HL-60/S4 (cell line): ENCODE measurements at regions not wholly inside any gene's neighbourhood (a gene's known extent, or its start where the extent isn't known, plus 50 kb on each side); places are given as distances from the start of the nearest gene placed in this dataset.

ENCODE experiments used
- in situ Hi-C: fragments of 300-500 bp; cut with MboI; formaldehyde crosslinking; loops from 2 replicates; pipeline ENCODE4 v1.14.3; 2022; ENCODE audit warnings: low sequenced_read_pairs

DNA sequence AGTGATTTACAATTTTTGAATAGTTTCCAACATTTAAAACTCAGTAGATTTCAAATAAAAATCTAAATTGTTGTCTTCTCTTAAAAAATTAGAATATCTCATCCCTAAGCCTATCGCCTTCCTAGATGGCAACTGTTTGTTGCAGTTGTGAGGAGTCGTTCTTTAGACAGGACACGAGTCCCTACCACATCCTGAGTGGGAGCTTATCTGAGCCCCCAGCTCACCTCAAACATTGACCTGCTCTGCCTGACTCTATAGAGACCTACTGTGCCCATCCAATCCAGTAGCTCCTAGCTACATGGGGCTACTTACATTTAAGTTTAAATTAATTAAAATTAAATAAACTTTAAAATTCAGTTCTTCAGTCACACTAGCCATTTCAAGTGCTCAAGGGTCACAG lies 434.7 kb downstream of the FOXO1 start:
- in situ Hi-C loops: no loop called here

- in situ Hi-C loops: no loop called here
These were observed 434.0 kb downstream of the FOXO1 start for GRCh38 chr13:40232311-40233040.

DNA sequence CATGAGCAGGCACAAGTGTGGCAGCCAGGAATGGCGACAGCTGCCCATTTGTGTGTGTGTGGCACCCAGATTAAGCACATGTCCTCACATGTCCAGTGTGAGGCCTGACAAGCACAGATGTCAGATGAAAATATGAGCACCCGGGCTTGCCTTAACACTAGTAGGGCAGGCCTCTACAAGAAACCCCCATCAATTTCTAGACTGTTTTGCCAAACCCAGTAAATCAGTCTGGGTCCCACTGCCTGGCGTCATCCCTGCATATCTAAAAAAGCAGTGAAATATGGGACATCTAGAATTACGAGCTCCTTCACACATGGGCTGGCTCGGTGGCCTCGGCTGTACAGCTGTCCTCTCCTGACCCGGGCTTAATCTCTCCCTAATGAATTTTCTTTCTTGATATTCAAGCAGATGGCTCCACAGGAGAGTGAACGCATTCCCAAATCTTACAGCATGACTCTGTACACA lies 432.7 kb downstream of the FOXO1 start:
- in situ Hi-C loops: no loop called here

DNA sequence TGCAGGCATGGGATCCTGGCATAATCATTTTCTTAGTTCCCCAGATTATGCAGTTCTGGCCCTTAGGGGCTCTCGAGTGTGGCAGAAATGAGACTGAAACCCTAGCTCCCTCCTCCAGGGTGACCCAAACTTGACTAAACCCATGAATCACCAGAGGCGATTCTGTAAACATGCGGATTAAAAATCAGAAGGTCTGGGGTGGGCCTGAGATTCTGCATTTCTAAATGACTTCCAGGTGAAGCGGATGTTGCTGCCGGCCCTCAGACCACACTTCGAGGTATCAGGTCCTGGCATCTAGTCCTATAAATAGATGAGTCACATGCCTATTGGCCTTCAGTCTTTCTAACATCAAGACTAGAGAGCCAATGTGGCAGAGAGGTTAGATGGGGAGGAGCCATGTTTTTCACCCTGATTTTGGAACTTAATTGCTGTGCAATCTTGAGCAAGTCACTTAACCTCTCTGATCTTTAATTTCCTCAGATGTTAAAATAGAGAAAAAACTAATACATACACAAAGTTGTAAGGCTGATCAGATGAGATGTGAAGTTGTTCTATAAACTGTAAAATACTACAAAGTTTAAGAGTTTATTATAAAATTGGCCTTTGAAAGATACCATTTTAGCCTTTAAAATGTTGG lies 431.2 kb downstream of the FOXO1 start:
- in situ Hi-C loops: no loop called here

DNA sequence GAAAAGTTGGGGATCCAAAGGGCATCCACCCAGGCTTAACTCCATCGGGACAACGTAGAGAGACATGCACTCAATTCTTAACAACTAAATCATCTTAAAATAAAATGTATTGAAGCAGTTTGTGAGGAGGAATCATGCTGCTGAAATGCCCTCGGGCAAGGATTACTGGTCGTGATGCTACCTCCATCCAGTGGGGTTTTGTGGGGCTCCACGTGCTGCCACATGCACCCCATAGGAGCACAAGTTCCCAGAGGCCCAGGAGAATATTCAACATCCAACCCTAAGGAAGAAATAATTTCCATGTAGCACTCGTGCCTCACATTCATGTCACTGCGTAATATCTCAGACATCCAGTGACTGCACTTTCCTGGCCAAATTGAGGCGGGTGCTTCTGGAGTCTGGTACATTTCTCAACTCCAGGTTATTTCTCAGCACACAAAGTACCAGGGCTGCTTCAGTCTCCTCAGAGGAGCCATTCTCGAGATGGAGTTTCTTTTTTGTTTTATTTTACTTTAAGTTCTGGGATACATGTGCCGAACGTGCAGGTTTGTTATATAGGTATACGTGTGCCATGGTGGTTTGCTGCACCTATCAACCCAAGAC lies 429.8 kb downstream of the FOXO1 start:
- in situ Hi-C loops: no loop called here

DNA sequence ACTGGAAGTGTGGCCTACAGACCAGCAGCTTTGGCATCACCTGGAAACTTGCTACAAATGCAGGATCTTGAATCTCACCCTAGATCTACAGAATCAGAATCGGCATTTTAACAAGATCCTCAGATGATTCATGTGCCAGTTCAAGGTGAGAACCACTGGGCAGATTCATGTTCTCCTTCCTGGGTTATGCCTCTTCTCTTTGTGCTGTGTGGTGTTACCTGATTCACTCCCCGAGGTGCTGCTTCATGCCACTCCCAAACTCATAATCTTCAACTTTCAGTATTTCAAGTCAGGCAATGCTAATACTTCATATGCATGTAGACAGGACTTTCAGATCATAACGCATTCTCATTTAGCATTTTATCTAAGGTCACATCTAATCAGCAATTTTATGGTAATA lies 427.7 kb downstream of the FOXO1 start:
- in situ Hi-C loops: no loop called here

DNA sequence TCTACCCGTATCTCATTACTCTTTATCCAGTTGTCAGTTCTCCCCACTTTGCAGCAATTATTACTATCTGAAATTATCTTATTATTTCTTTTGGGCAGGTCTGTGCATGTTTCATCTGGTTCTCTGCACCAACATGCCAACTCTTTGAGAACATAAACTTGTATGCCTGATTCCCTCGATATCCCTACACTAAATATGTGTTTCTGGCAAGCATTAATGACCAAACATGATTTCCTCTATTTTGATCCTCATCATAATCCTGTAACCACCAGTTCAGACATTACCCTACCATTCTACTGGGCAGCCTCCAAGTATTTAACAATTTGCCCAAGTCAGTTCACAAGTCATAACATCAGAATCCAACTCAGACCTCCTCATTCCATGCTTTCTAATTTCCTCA lies 426.1 kb downstream of the FOXO1 start:
- in situ Hi-C loops: no loop called here

DNA sequence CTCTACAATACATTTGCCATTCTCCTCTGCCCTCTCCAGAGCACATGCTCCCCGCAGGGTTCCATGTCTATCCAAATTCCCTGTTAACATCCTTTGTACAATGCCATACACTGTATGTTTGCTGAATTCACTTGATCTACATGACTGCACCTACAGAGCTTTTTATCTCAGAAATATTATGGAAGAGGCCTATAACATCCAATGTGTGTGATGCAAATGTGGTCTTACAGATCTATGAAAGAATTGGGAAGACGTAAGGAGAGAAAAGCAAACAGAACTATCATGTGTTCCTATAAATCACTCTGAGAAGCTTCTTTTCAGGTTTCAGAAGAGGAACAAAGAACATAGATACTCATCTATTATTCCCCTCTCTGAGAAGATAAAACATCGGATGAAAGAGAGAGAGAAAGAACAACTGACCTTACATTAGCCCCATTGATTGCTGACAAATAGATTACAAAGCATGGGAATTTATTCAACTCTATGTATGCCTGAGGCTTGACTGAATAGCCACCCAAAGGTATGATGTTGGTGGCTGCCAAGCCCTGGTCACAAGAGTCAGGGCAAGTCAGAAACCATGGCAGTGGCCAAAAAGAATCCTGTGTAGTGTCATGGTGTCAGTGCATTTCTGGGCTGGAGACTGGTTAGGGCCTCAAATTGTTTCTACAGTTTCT lies 425.2 kb downstream of the FOXO1 start:
- in situ Hi-C loops: no loop called here

GRCh38 chr13:40243047-40243446 lies 423.4 kb downstream of the FOXO1 start:
- in situ Hi-C loops: no loop called here

DNA sequence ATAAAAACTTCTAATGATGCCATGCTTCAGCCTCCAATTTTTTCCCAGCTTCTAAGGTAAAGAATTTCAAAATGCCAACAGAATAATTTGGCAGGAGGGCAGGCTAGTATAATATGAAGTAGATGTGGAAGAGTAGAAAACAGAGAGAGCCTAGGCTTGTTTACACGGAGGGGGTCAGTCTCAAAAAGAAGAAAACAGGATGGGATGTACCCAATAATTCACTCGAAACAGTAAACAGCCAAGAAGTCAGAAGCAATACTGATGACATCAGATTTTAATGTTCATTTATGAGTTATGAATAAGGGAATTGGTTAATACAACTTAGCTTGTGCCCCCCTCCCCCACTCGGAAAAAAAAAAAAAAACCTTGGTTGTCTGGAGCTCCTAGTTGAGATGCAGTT lies 422.5 kb downstream of the FOXO1 start:
- in situ Hi-C loops: no loop called here

DNA sequence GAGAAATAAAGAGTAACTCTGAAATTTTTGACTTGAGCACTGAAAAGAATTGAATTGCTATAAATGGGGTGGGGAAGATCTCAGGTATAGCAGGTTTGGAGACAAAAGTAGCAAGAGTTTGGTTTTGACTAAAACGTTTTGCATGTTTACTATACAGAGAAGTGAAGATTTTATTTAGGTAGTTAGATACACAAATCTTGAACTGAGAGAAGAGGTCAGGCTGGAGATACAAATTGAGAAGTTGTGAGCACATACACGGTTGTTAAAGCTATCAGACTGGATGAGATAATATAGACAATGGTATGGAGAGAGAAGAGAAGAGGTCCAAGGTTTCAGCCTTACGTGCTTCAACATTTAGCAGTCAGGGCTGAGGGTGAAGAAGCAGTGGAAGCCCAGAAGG lies 420.9 kb downstream of the FOXO1 start:
- in situ Hi-C loops: no loop called here

DNA sequence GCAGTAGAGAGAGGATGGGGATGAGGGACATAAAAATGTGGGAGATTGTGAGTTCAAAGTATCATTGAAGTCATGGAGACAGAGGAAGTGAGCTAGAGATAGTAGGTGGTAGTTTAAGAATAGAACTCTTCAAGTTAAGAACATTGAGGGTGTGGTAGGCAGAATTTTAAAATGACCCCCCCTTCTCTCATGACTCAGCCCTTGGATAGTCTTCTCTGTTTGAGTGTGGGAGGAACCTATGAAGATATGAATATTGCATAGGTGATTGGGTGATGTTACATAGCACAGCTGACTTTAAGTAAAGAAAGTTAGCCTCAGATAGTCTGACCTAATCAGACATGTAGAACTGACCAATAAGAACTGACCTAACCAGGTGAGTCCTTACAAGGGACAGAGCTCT lies 418.6 kb downstream of the FOXO1 start:
- in situ Hi-C loops: no loop called here

DNA sequence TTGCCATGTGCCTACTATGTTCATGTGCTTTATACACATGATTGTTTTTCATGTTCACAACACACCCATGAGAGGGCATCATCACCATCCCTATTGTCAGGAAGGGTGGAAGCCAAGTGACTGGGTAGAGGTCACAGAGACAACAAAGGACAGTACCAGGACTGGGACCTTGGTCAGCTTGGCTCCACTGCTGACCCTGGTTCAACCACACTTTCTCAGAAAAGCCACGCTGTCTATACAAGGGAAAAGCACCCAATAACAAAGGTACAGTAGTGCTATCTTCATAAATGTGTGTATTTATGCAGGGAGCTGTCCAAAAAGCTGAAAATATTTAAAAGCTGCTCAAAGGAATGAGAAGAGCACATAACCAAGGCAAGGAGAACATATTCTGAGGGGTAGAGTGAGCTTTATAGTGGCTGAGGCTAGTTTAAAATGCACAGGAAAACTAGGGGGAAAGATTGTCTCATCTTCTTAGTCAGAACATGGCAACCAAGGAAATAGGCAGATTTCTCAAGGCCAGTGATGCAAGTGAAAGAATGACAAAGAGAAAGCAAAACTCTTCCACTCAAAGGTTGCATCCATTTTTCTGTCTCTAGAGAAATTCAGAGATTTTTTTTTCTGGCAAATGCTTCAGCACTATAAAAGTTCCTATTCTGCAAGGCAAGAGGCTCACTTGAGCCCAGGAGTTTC lies 415.0 kb downstream of the FOXO1 start:
- in situ Hi-C loops: no loop called here

GRCh38 chr13:40252241-40252640 lies 414.2 kb downstream of the FOXO1 start:
- in situ Hi-C loops: no loop called here

GRCh38 chr13:40252676-40253075 lies 413.8 kb downstream of the FOXO1 start:
- in situ Hi-C loops: no loop called here

GRCh38 chr13:40254394-40254793 lies 412.0 kb downstream of the FOXO1 start:
- in situ Hi-C loops: no loop called here

GRCh38 chr13:40255551-40255950 lies 410.9 kb downstream of the FOXO1 start:
- in situ Hi-C loops: no loop called here

DNA sequence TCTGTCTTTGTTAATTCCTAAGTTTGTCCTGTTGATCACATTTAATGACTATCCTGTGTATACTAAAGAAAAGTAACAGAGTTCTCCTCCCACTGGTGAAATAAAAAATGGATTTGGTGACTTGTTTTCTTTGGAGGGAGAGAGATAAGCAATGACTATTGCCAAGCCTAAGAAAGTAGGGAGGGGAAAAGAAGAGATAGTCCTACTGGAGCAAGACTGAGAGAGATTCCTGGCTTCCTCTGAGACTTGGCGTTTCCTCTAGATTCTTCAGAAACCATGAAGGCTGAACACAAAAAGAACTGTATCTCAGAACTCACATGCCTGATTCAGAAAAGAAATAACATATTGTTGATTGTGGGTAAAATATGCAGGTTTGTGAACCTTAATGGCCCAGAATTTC lies 406.5 kb downstream of the FOXO1 start:
- in situ Hi-C loops: no loop called here

DNA sequence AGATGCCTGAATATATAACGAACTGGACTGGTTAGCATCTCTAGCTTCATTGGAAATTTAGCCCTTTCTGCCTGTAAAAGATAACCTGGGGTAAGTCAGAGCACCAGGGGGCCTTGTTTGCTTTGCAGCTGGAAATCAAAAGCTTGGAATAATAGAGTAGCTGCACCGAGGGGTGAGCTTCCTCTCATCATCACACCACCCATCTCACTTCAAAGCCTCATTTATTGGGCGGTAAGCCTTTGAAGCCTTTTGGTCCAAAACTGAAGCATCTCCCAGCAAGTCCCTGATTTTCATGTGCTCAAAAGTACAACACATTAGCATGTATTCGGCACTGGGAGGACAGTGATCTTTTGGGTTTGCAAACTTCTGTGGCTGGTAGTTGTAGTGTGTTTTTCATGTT lies 405.1 kb downstream of the FOXO1 start:
- in situ Hi-C loops: no loop called here

- in situ Hi-C loops: no loop called here
These were observed 404.5 kb downstream of the FOXO1 start for GRCh38 chr13:40261947-40262346.

DNA sequence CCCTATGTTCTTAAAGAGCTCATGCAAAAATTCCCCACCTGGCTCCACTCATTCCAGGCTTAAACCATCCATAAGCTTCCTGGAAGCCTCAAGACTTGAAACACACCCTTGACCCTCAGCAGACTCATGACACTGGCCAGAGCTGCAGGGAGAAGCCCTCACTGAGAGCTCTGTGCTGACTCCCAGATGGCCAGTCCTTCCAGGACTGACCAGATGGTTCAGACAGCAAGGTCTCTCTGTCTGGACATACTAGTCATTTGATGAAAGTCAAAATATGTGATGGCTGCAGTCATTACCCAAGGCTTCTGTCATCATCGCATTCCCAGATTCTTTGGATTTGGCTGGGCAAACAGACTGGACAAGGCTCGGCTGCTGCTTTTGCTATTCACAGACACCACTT lies 397.4 kb downstream of the FOXO1 start:
- in situ Hi-C loops: no loop called here
